DOHH2 (cell line): ENCODE measurements at regions not wholly inside any gene's neighbourhood (a gene's known extent, or its start where the extent isn't known, plus 50 kb on each side); places are given as distances from the start of the nearest gene placed in this dataset.

Source experiments
- H3F3A ChIP-seq: fragments of 200-600 bp; sonication (generic), shearing (Covaris generic); 2 replicates; pipeline ENCODE4 v1.6.0; 2016; ENCODE audit warnings: antibody characterized with exemption, mild to moderate bottlenecking; ENCODE audit not compliant: control insufficient read depth, insufficient read depth
- H3K27ac ChIP-seq: fragments of 200-600 bp; sonication (generic); 2 replicates; pipeline ENCODE4 v1.5.1; 2014; ENCODE audit warnings: low read depth, mild to moderate bottlenecking, low read length, moderate library complexity
- H3K27me3 ChIP-seq: fragments of 200-600 bp; sonication (generic); 2 replicates; pipeline ENCODE4 v1.6.1; 2014; ENCODE audit warnings: mild to moderate bottlenecking, low read length, mixed read lengths; ENCODE audit not compliant: control insufficient read depth
- H3K36me3 ChIP-seq: fragments of 200-600 bp; sonication (generic); 2 replicates; pipeline ENCODE4 v1.6.1; 2014; ENCODE audit warnings: mild to moderate bottlenecking, low read length, moderate library complexity, mixed read lengths; ENCODE audit not compliant: control insufficient read depth
- H3K4me1 ChIP-seq: fragments of 200-600 bp; sonication (generic); 2 replicates; pipeline ENCODE4 v1.6.1; 2014; ENCODE audit warnings: mild to moderate bottlenecking, low read length, mixed read lengths; ENCODE audit not compliant: control insufficient read depth
- H3K4me2 ChIP-seq: fragments of 200-600 bp; sonication (generic); 2 replicates; pipeline ENCODE4 v1.6.0; 2014; ENCODE audit warnings: mild to moderate bottlenecking, low read length, moderate library complexity
- H3K4me3 ChIP-seq: fragments of 200-600 bp; sonication (generic); 2 replicates; pipeline ENCODE4 v1.5.1; 2014; ENCODE audit warnings: mild to moderate bottlenecking, low read length, mixed read lengths
- H3K79me2 ChIP-seq: fragments of 200-600 bp; sonication (generic); 2 replicates; pipeline ENCODE4 v1.6.1; 2014; ENCODE audit warnings: mild to moderate bottlenecking, low read length, mixed read lengths; ENCODE audit not compliant: control insufficient read depth
- H3K9me2 ChIP-seq: fragments of 200-600 bp; sonication (generic); replicated peaks from 2 replicates; pipeline ENCODE4 v1.6.1; 2014; ENCODE audit warnings: mild to moderate bottlenecking, low read length, mixed read lengths; ENCODE audit not compliant: control insufficient read depth
- H3K9me3 ChIP-seq: fragments of 200-600 bp; sonication (generic); 2 replicates; pipeline ENCODE4 v1.6.1; 2014; ENCODE audit warnings: antibody characterized with exemption, low read length, mixed read lengths; ENCODE audit not compliant: control insufficient read depth, insufficient read depth
- H4K20me1 ChIP-seq: fragments of 200-600 bp; sonication (generic); 2 replicates; pipeline ENCODE4 v1.6.0; 2014; ENCODE audit warnings: low read depth, mild to moderate bottlenecking, antibody characterized with exemption, low read length, moderate library complexity; ENCODE audit not compliant: control insufficient read depth, insufficient read depth
- EZH2phosphoT487 ChIP-seq: fragments of 200-600 bp; sonication (generic); IDR thresholded peaks from 2 replicates; pipeline ENCODE4 v1.6.1; 2017; ENCODE audit warnings: borderline replicate concordance, mild to moderate bottlenecking, antibody characterized with exemption, low read length, moderate library complexity, mixed read lengths
- TF ChIP-seq, protein P1 (sequence below): fragments of 200-600 bp; sonication (generic); IDR thresholded peaks from one replicate; pipeline ENCODE4 v1.5.1; 2014; ENCODE audit warnings: antibody characterized with exemption, mild to moderate bottlenecking, low read depth, low read length; ENCODE audit not compliant: poor library complexity, severe bottlenecking

DNA sequence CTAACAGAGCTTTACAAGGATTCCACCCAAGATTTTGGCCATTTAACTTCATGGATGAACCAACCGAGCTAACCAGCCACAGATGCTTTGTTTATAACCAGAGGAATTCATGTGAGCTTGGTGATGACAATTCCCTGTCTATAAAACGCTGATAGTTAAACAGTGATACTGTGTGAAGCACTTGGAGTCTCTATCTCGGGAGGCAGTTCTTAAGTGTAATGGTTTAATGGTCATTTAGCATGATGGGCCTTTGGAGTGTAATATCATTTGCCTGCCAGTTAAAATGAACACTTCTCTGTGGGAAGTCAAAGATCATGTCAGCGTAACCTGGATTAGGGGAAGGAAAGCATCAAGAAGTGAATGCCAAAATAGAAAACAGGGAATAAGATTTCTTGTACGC is 368.6 kb upstream of the THRB start:
- Histone ChIP-seq H3K4me3 (no peak overlapping the region), H4K20me1 (no peaks in the 10 kb centered on the region), H3K9me3 (no peaks in the 10 kb centered on the region), H3K4me1 (no peaks in the 10 kb centered on the region), H3K4me2 (no peak overlapping the region), H3K27ac (no peak overlapping the region), H3K36me3 (no peaks in the 10 kb centered on the region), H3F3A (no peaks in the 10 kb centered on the region), H3K79me2 (no peaks in the 10 kb centered on the region), H3K9me2 (no peaks in the 10 kb centered on the region), H3K27me3 (no peaks in the 10 kb centered on the region)
- TF ChIP-seq EZH2phosphoT487 = no peak
- TF ChIP-seq, protein P1, sequence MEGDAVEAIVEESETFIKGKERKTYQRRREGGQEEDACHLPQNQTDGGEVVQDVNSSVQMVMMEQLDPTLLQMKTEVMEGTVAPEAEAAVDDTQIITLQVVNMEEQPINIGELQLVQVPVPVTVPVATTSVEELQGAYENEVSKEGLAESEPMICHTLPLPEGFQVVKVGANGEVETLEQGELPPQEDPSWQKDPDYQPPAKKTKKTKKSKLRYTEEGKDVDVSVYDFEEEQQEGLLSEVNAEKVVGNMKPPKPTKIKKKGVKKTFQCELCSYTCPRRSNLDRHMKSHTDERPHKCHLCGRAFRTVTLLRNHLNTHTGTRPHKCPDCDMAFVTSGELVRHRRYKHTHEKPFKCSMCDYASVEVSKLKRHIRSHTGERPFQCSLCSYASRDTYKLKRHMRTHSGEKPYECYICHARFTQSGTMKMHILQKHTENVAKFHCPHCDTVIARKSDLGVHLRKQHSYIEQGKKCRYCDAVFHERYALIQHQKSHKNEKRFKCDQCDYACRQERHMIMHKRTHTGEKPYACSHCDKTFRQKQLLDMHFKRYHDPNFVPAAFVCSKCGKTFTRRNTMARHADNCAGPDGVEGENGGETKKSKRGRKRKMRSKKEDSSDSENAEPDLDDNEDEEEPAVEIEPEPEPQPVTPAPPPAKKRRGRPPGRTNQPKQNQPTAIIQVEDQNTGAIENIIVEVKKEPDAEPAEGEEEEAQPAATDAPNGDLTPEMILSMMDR = no peak

DNA sequence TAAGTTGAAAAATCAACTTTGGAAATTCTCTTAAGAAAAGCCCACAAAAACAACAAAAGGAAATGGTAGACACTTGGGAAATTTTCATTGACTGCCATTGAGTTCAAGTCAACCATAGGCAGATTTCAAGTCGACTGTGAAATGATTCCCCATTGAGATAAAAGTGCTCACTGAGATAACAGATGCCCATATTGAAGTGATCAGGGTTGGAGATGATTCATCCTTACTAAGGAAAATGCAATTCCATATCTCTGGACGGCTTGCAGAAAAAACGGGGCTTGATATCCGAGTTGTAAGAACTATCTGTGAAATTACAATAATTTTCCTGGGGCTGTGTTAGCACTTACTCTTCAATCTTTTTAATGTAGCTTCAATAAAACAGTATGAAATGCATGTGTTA is 373.1 kb upstream of the THRB start:
- no peaks in the 10 kb centered on the region for H3K9me2 ChIP-seq
- no peaks in the 10 kb centered on the region for H3K36me3 ChIP-seq
- no peak overlapping the region for H3K27ac ChIP-seq
- H3K4me1 ChIP-seq = no peaks in the 10 kb centered on the region
- H3K4me3 ChIP-seq = no peak overlapping the region
- no peak for TF ChIP-seq EZH2phosphoT487
- TF ChIP-seq, protein P1 = no peak
- H3K79me2 ChIP-seq = no peaks in the 10 kb centered on the region
- H3K4me2 ChIP-seq = no peak overlapping the region
- no peaks in the 10 kb centered on the region for H3F3A ChIP-seq
- H3K27me3 ChIP-seq = no peaks in the 10 kb centered on the region
- H3K9me3 ChIP-seq = no peaks in the 10 kb centered on the region
- H4K20me1 ChIP-seq = no peaks in the 10 kb centered on the region

DNA sequence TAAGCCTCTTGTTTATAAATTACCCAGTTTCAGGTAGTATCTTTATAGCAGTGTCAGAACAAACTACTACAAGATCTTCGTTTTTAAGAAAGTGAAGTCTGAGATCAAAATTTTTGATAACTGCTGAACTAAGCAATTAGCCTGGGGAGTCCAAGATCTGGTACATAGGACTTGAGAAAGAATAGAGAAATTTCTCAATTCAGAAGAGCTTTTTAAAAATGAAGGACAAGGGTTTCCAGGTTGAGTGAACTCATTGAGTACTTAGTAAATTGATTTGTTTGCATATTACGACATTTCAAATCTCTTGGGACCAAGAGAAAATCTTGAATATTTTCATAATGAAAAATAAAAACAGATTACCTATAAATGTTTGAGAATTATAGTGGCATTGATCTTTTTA is 386.6 kb upstream of the THRB start:
- no peaks in the 10 kb centered on the region for H3K36me3 ChIP-seq
- H3K27me3 ChIP-seq = no peaks in the 10 kb centered on the region
- H3K27ac ChIP-seq = no peak overlapping the region
- no peak overlapping the region for H3K4me2 ChIP-seq
- H3K4me1 ChIP-seq = no peaks in the 10 kb centered on the region
- no peaks in the 10 kb centered on the region for H4K20me1 ChIP-seq
- no peaks in the 10 kb centered on the region for H3F3A ChIP-seq
- TF ChIP-seq, protein P1 = no peak
- TF ChIP-seq EZH2phosphoT487 = no peak
- no peaks in the 10 kb centered on the region for H3K9me3 ChIP-seq
- no peaks in the 10 kb centered on the region for H3K79me2 ChIP-seq
- no peaks in the 10 kb centered on the region for H3K9me2 ChIP-seq
- H3K4me3 ChIP-seq = no peak overlapping the region

DNA sequence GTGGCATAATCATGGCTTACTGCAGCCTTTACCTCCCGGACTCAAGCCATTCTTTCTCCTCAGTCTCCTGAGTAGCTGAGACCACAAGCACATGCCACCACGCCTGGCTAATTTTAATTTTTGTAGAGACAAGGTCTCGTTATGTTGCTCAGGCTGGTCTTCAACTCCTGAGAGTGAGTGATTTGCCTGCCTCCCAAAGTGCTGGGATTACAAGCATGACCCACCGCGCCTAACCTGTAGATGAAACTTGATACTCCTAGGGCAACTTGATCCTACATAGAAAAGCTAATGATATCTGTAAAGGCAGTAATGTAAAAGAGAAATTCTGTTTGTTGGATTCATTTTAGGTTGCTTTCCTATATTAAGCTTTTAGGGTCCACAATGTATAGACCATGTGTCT is 391.9 kb upstream of the THRB start:
- H3K27ac ChIP-seq = no peak overlapping the region
- no peaks in the 10 kb centered on the region for H3K36me3 ChIP-seq
- H3K4me2 ChIP-seq = no peak overlapping the region
- no peaks in the 10 kb centered on the region for H4K20me1 ChIP-seq
- TF ChIP-seq, protein P1 = no peak
- TF ChIP-seq EZH2phosphoT487 = no peak
- no peaks in the 10 kb centered on the region for H3F3A ChIP-seq
- H3K9me2 ChIP-seq = no peaks in the 10 kb centered on the region
- H3K79me2 ChIP-seq = no peaks in the 10 kb centered on the region
- H3K4me3 ChIP-seq = no peak overlapping the region
- H3K27me3 ChIP-seq = no peaks in the 10 kb centered on the region
- no peaks in the 10 kb centered on the region for H3K4me1 ChIP-seq
- no peaks in the 10 kb centered on the region for H3K9me3 ChIP-seq
